ENCODE measurements at regions not wholly inside any gene's neighbourhood (a gene's known extent, or its start where the extent isn't known, plus 50 kb on each side); places are given as distances from the start of the nearest gene placed in this dataset.
A peak's percentile ranks its signal among the peaks of the same experiment; 100 is the strongest.
"Not testable (repeated sequence)": the region's sequence is repeated elsewhere in the genome, so short reads cannot be mapped to it uniquely, and the experiment has no call there.

DNA sequence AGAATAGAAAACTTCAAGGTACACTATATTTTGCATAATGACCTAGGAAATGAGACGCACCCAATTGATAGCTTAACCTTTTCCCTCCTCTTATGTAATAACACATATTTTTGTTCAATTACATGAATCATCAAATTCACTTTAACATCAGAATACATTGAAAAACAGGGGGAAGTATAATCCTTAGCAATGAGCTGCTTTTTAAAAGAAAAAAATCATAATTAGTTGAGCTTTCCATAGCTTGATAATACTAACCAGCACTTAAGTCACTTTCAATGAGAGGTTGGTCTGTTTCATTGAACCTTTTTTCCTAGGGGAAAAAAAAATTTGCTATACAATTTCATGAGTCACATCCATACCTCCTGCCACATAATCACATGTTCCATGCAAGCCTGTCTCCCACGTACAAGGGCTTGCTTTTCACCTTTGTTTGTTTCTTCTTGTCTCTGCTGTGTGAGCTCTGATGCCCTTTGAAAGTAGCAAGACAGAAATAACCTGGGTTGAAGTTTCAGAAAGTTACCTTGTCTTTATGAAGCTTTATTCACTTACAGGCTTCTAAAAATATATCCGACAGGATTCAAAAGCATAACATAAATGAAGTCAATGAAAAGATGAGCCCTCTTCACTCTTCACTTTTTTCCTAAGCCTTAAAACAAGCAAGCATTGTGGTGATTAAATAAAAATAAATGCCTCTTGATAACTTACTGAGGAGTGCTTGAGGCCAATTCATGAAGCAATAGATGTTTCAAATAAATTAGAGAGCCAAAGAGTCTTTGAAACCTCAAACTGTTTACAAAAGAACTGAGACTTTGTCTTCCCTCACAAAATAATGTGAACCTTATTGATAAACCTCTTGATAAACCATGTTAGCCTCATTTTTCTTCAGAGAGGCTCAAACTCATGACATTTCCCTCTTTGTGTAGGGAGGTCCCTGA, 108.5 kb downstream of the FEM1C start:
- peak in 1 of 3 experiments; percentile 6 for DNase-seq

DNA sequence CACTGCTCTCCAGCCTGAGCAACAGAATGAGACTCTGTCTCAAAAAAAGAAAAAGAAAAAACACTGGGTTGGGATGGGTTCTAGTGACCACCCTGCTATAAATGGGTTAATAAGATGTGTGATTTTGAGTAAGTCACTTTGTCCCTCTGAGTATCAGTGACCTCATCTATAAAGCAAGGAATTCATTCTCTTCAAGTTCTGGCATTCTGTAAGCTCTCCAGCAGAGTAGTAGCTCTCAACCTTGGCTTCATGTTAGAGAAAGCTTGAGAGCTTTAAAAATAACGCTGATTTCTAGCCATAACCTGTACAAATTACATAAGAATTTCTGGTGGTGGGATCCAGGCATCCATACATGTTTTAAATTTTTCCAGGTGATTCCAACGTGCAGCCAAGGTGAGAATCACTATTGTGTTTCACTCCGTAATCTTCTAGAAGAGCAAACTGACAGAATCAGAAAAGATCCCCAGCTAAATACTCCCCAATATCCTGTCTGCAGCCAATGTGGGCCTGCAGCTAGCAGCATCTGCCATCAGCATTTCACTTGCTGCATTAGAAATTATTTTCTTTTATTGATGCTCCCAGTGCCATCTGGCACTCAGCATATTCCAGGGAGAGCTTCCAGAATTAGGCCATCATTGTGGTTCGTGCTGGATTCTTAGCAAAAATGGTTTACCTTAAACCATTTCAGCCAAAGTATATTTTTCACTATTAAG, 109.4 kb downstream of the FEM1C start:
- no peak for DNase-seq

GRCh38 chr5:115433918-115434317, 110.7 kb downstream of the FEM1C start:
- DNase-seq, result no peak

GRCh38 chr5:115432691-115433090, 111.9 kb downstream of the FEM1C start:
- DNase-seq, result peak; percentile 13 to 75 (median 68)

DNA sequence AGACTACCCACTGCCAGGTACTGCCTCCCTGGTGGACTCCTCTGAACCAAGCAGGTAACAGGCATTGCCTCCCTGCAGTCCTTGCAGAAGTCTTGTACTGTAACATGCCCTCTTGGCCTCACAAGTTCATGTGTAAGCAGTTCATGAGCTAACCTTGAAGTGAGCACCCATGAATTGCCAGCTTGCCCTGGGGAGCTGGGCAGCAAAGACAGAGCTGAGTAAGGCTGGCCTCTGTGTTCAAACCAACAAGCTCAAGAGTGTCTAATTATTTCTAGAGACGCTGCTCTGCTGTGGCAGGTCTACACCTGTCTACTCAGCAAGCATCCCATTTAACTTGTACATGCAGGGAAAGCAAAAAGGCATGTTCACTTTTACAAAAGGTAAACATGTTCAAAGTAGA, 113.5 kb downstream of the FEM1C start:
- DNase-seq, result peak; percentile 7 to 67 (median 53)

- DNase-seq, result no peak
Measured at GRCh38 chr5:115430374-115430773, 114.2 kb downstream of the FEM1C start.

- no peak for DNase-seq
Measured at GRCh38 chr5:115429345-115429940, 115.1 kb downstream of the FEM1C start.

DNA sequence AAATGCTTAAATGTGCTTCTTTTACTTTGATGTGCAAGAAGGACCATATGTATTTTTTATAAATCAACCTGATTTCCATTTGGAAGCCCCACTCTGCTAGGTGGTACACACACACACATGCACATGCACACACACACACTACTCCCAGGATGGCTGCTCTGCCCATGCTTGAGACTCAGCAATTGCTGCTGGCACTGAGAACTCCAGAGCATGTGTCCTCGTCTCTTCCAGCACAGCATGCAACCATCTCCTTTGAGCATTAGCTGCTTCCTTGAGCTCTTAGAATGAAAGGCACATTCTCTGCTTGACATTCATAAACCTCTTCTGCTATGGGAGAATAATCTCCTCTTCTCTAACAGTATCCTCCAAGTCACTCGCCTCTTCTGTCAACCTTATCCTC, 115.9 kb downstream of the FEM1C start:
- no peak for DNase-seq

DNA sequence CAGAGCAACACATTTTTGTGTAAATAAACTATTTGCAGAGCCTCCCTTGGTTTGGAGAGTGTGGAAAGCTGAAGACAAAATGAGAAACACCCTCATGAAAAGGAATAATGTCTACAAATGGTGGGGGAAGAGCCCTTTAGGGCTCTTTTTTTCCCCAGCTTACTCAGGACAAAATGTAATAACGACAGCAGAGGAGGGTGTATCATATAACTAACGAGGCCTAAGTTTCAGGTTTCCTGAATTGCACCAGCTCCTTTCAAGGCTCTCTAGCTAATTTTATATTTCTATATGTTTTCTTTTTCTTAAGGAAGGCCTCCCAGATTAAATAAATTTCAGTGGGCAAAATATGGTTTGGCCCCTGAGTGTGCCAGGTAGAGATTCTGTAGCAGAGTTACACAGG, 116.3 kb downstream of the FEM1C start:
- no peak for DNase-seq

GRCh38 chr5:115424446-115424845, 120.1 kb downstream of the FEM1C start:
- DNase-seq, result no peak

GRCh38 chr5:115424030-115424429, 120.5 kb downstream of the FEM1C start:
- peak in 1 of 3 experiments; percentile 6 for DNase-seq

DNA sequence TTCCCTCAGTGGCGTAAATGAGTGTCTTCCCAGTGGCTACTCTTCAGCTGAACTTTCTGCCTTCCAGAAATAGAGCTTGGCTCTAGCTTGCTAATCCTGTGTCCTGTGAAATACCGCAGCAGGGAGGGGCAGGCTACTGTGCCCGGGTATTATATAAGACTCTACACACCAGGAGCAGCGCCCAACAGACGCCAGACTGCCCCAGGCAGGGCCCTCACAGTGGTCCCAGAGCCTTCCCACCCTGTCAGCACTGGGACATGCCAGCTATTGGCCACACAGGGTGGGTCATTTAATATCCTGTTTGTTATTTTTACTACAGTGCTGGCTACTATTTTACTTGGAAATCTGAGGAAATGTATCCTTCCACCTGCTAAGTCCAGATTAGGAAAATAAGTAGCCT, 121.0 kb downstream of the FEM1C start:
- DNase-seq, result no peak

GRCh38 chr5:115423051-115423450, 121.5 kb downstream of the FEM1C start:
- no peak for DNase-seq

DNA sequence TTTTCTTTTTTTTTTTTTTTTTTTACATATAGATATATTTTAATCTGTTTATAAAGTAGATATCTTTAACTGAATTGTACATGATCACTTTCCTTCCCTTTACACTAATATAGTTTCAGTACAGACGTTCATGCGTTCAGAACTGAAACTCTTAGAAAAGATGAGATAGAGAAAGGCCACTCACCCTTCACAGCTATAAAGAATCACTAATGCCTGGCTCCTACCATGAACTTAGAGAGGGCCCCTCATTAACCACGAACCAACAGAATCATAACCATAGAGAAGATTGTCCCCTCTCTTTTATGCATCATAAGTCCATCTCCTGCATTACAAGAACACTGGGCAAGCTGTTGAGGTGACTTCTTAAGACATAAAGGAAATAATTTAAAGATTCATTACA, 123.8 kb downstream of the FEM1C start:
- not testable (repeated sequence) for DNase-seq

DNA sequence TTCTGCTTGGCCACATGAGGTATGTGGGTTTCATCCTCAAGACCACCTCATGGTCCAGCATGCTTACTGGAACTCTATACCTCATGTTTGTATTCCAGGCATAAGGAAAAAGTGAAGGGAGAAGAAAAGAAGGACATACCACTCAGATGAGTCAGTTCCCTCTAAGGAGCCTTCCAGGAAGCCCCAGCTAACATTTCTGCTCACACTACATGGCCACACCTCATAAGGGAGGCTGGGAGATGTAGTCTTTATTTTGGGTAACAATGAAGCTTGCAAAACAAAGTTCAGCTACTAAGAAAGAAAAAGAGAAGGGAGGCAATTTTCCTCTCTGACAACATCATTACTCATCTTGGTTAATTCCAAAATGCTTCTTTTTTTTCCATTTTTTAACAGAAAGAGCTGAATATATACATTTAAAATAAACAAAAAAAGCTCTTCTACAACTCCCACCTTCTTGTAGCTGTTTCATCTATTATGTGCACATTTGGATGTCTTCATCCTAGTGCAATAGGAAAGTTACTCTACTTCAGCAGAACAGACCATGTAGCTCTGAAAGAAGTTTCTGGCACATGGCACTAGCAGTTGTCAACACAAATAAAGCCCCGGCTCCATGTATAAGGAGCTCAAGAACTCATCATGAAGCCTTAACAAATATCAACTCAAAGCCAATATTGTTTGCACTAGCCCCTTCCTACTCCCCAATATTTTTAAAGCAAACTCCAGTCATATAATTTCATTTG, 123.6 kb upstream of the CCDC112 start:
- DNase-seq, result no peak

- peak; percentile 47 to 93 (median 89) for DNase-seq
Measured at GRCh38 chr5:115418788-115419187, 122.3 kb upstream of the CCDC112 start.

- no peak for DNase-seq
Measured at GRCh38 chr5:115417076-115417475, 120.6 kb upstream of the CCDC112 start.

GRCh38 chr5:115415143-115415491, 118.7 kb upstream of the CCDC112 start:
- no peak for DNase-seq

GRCh38 chr5:115414406-115415142, 118.1 kb upstream of the CCDC112 start:
- DNase-seq, result peak in 1 of 3 experiments; percentile 72

- no peak for DNase-seq
Measured at GRCh38 chr5:115413651-115414050, 117.2 kb upstream of the CCDC112 start.

GRCh38 chr5:115409094-115409493, 112.6 kb upstream of the CCDC112 start:
- no peak for DNase-seq
